ENCODE measurements at regions not wholly inside any gene's neighbourhood (a gene's known extent, or its start where the extent isn't known, plus 50 kb on each side); places are given as distances from the start of the nearest gene placed in this dataset.
A peak's percentile ranks its signal among the peaks of the same experiment; 100 is the strongest.

GRCh38 chr21:33969581-33969980 lies 54.0 kb upstream of the ATP5PO start:
- intact Hi-C loops (cut with micrococcal nuclease): no loop called here
- POLR2A ChIA-PET: no interaction called here
- H3K36me3 Mint-ChIP-seq (ENCODE audit: low read depth): peaks cover 22% of the 10 kb centered on the region
- peaks cover 2% of the 10 kb centered on the region for H3K9me3 Mint-ChIP-seq
- ATAC-seq: no peak
- CTCF ChIA-PET: interaction anchor here (1.1 to 2.7 kb wide), 3 partner anchors 10 to 45 kb away, joined by 3 to 12 read pairs (median 8); no protein-coding TSS in a partner anchor
- H3K4me3 Mint-ChIP-seq: no peak overlapping the region
- TF ChIP-seq, protein P1, sequence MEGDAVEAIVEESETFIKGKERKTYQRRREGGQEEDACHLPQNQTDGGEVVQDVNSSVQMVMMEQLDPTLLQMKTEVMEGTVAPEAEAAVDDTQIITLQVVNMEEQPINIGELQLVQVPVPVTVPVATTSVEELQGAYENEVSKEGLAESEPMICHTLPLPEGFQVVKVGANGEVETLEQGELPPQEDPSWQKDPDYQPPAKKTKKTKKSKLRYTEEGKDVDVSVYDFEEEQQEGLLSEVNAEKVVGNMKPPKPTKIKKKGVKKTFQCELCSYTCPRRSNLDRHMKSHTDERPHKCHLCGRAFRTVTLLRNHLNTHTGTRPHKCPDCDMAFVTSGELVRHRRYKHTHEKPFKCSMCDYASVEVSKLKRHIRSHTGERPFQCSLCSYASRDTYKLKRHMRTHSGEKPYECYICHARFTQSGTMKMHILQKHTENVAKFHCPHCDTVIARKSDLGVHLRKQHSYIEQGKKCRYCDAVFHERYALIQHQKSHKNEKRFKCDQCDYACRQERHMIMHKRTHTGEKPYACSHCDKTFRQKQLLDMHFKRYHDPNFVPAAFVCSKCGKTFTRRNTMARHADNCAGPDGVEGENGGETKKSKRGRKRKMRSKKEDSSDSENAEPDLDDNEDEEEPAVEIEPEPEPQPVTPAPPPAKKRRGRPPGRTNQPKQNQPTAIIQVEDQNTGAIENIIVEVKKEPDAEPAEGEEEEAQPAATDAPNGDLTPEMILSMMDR (IDR thresholded peaks at IDR 0.05): no peak
- peaks cover 29% of the 10 kb centered on the region for H3K4me1 Mint-ChIP-seq (ENCODE audit: low read depth)
- H3K27ac Mint-ChIP-seq: no peak overlapping the region
- DNase-seq: no peak
- no peaks in the 10 kb centered on the region for H3K27me3 Mint-ChIP-seq

DNA sequence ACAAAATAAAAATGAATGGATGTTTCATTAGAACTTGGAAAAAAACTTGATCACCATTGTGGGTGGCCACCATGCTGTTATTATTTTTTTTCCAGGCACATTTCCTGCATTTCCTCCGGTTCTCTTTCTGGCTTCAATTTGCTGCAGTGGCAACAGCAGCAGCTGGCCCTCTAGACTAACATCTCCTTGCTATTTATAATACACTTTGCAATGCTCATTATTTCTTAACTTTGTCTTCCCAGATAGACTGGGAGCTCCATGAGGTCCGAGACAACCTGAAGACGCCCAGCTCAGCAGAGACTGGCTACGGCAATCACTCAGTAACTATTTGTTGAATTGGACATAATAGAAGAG lies 53.4 kb upstream of the ATP5PO start:
- Mint-ChIP-seq H3K27me3 (no peaks in the 10 kb centered on the region), H3K4me3 (no peak overlapping the region), H3K36me3 (ENCODE audit: low read depth) (peaks cover 22% of the 10 kb centered on the region), H3K9me3 (peaks cover 2% of the 10 kb centered on the region), H3K27ac (no peak overlapping the region), H3K4me1 (ENCODE audit: low read depth) (peaks cover 24% of the 10 kb centered on the region)
- TF ChIP-seq, protein P1 (IDR thresholded peaks at IDR 0.05): no peak
- ATAC-seq: no peak
- DNase-seq: no peak
- intact Hi-C loops (cut with micrococcal nuclease): no loop called here
- CTCF ChIA-PET: interaction anchor here (1.1 to 2.7 kb wide), 3 partner anchors 9 to 44 kb away, joined by 3 to 12 read pairs (median 8); no protein-coding TSS in a partner anchor
- POLR2A ChIA-PET: interaction anchor here (0.8 kb wide), 1 partner anchor 10 kb away, joined by 5 read pairs; no protein-coding TSS in a partner anchor

- Mint-ChIP-seq H3K27ac (peak overlapping the region; percentile 70), H3K27me3 (no peaks in the 10 kb centered on the region), H3K4me1 (ENCODE audit: low read depth) (peaks cover 23% of the 10 kb centered on the region), H3K4me3 (no peak overlapping the region), H3K36me3 (ENCODE audit: low read depth) (peaks cover 27% of the 10 kb centered on the region), H3K9me3 (peaks cover 2% of the 10 kb centered on the region)
- peak; percentile 52 for DNase-seq
- ATAC-seq: peak; percentile 90
- intact Hi-C loops (cut with micrococcal nuclease): no loop called here
- TF ChIP-seq, protein P1 (IDR thresholded peaks at IDR 0.05): no peak
- POLR2A ChIA-PET: interaction anchor here (0.8 to 1.1 kb wide), 2 partner anchors 9 kb away, joined by 5 read pairs; no protein-coding TSS in a partner anchor
- CTCF ChIA-PET: interaction anchor here (1.1 to 2.7 kb wide), 3 partner anchors 9 to 44 kb away, joined by 3 to 12 read pairs (median 8); no protein-coding TSS in a partner anchor
Observed at GRCh38 chr21:33968080-33968994, 52.7 kb upstream of the ATP5PO start.

DNA sequence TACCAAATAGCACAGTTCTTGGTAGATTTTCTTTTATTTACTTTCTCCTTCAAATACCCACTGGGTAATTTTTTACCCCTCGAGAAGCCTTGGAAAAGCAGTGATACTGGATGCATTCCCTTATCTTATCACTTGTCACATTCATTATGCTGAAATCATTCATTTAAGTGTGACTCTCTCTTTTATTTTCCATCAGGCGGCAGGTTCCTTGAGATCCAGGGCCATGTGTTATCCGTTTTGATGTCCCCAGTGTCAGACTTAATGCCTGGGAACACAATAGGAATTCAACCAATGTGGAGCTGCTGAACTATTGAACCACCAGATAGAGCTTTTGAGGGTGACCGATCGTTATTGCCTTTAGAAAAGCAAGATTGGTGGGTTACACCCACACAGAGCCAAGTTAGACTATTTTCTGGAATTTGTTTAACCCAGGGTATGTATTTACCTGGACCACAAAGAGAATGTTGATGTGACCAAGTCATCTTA lies 51.5 kb upstream of the ATP5PO start:
- intact Hi-C loops (cut with micrococcal nuclease): no loop called here
- CTCF ChIA-PET: interaction anchor here (1.3 kb wide), 2 partner anchors 10 to 13 kb away, joined by 4 read pairs; no protein-coding TSS in a partner anchor
- Mint-ChIP-seq H3K27me3 (no peaks in the 10 kb centered on the region), H3K4me3 (no peak overlapping the region), H3K36me3 (ENCODE audit: low read depth) (peaks cover 39% of the 10 kb centered on the region), H3K4me1 (ENCODE audit: low read depth) (peaks cover 18% of the 10 kb centered on the region), H3K27ac (no peak overlapping the region), H3K9me3 (peaks cover 2% of the 10 kb centered on the region)
- TF ChIP-seq, protein P1 (IDR thresholded peaks at IDR 0.05): no peak
- POLR2A ChIA-PET: interaction anchor here (1.0 kb wide), 1 partner anchor 16 kb away, joined by 5 read pairs; no protein-coding TSS in a partner anchor
- ATAC-seq (no peak), DNase-seq (no peak)
